22Rv1 (cell line): ENCODE measurements at regions not wholly inside any gene's neighbourhood (a gene's known extent, or its start where the extent isn't known, plus 50 kb on each side); places are given as distances from the start of the nearest gene placed in this dataset.

Source experiments
- H3K27ac ChIP-seq: fragments of 450-650 bp; 2 replicates; pipeline ENCODE4 v1.5.1; 2017
- CTCF ChIP-seq: fragments of 450-650 bp; IDR thresholded peaks from 2 replicates; pipeline ENCODE4 v1.5.1; 2017; ENCODE audit warnings: mild to moderate bottlenecking
- ZFX ChIP-seq: fragments of 450-650 bp; IDR thresholded peaks from 2 replicates; pipeline ENCODE4 v1.6.1; 2017; ENCODE audit warnings: antibody characterized with exemption, borderline replicate concordance

- no peak overlapping the region for H3K27ac ChIP-seq
- TF ChIP-seq CTCF: no peak
- TF ChIP-seq ZFX: no peak
Observed at GRCh38 chr10:129330211-129330610, 136.8 kb upstream of the MGMT start.

DNA sequence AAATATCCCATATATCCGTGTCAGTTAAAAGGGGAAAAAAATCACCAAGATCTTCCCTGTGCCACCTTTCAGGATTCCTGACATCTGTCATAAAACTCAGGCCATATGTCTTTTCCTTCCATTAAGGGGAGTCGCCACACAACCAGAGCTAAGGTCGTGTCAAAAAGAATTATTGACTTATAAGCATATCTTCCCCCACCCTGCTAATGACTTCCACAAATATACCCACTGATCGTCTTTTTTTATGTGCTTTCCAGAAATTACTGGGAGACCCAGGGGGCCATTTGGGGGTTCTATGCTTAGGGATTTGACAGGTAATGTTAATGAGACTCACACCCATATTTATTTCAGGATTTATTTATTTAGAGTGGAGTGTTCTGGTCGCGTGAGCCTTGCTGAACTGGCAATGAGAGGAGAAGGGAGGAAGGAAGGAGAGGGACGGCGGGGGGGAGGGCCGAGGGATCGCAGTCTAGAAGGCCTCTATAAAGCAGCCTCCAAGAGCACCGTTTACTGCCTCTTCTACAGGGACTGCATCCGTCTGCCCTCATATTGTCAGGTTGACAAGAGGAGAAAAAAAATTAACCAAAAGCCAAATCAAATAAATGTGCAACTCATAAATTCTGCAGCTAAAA lies 135.7 kb upstream of the MGMT start:
- no peak overlapping the region for H3K27ac ChIP-seq
- TF ChIP-seq ZFX (no peak), CTCF (no peak)

DNA sequence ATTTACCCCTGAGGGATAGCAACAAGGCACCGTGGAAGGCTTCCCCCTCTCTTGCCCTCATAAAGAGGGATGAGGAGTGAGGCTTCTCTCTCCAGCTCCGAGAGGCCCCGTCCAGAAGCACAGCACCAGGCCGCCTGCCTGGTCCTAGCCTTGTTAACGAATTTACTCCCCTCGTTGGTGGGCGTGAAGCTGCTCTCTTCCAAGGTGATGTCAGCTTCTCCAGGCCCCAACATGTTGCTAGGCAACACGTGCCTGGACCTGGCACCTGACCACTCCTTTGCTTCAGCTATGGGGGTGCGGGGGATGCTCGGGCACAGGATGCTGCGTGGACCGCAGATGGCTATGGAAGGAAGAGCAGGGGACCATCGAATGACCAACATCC lies 135.2 kb upstream of the MGMT start:
- no peak for TF ChIP-seq CTCF
- TF ChIP-seq ZFX: no peak
- H3K27ac ChIP-seq: no peak overlapping the region

DNA sequence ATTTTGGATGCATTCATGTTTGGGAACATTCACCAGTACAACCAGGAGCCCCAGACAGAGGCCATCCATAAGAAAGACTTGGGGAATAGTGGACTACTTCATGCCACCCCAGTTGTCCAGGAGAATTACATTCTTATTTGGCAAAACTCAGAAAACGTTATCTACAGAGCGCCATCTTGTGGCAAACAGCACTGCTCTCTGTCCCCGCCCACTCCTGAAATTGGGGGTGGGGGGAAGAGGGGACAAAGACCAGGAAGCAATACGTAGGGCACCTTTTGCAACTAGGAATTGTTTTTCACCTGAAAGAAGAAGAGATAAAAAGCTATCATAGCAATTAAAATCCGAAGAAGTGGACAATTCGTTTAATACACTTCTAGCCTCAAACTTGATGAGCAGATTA lies 134.6 kb upstream of the MGMT start:
- TF ChIP-seq ZFX (no peak), CTCF (peak; percentile 56)
- no peak overlapping the region for H3K27ac ChIP-seq

- no peak overlapping the region for H3K27ac ChIP-seq
- TF ChIP-seq CTCF (no peak), ZFX (no peak)
Observed at GRCh38 chr10:129333706-129334105, 133.3 kb upstream of the MGMT start.

DNA sequence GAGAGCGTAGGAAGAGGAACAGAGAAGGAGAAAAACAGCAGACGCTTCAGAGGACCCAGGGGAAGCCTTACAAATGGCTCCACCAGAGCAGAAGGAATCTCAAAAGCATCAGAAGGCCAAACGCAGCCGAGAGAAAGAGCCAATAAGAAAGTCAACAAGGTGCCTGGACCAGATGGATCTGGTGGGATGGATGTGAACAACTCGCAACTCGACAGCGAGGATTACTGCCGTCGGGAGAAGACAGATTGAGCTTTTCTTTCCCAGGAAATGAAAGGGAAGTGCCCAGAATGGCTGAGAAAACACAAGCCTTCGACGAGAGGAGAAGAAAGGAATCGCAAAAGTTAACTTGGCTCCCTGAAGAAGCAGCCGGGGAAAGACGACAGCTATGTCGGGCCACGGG lies 132.8 kb upstream of the MGMT start:
- TF ChIP-seq CTCF: no peak
- TF ChIP-seq ZFX: no peak
- no peak overlapping the region for H3K27ac ChIP-seq

DNA sequence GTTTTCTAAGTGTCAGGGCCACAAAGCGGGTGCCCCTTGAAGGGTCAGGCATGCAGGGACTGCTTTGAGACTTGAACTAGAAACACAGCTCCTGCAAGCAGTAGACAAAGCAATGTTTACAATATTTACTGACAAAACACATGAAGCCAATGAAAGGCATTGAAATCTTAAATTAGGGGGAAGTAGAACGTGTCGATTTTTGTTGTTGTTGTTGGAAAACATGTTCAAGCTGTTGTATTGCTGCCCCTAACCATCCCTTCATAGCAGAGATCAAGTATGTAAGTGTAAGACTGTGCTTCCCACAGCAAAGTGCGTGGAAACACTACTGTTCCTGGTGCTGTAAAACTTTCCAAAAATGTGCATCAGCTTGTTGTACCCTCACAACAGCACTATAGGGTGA lies 131.6 kb upstream of the MGMT start:
- H3K27ac ChIP-seq: no peak overlapping the region
- TF ChIP-seq CTCF: no peak
- no peak for TF ChIP-seq ZFX
